ENCODE measurements at regions not wholly inside any gene's neighbourhood (a gene's known extent, or its start where the extent isn't known, plus 50 kb on each side); places are given as distances from the start of the nearest gene placed in this dataset.

GRCh38 chr4:187098429-187098828 lies 374.8 kb upstream of the FAT1 start:
- ChIA-PET CTCF (no interaction called here), POLR2A (no interaction called here)

GRCh38 chr4:187103351-187103750 lies 379.7 kb upstream of the FAT1 start:
- Histone ChIP-seq H3K4me3 (ENCODE audit: low read depth, low read length) (no peak overlapping the region), H3K27ac (ENCODE audit: extremely low read depth, low read depth, low read length) (no peak overlapping the region), H3K36me3 (ENCODE audit: control insufficient read depth in 2 of 2, insufficient read depth in 1 of 2, low read length in 2 of 2) (no peaks in the 10 kb centered on the region), H3K4me1 (ENCODE audit: control insufficient read depth, insufficient read depth, low read length) (no peaks in the 10 kb centered on the region), H3K9me3 (ENCODE audit: control insufficient read depth, insufficient read depth, low read depth, low read length) (no peaks in the 10 kb centered on the region)
- TF ChIP-seq ZNF621 (tag by site-specific recombination; IDR thresholded peaks at IDR 0.05) (no peak), ZEB2 (tag by site-specific recombination; IDR thresholded peaks at IDR 0.05) (no peak), ZNF626 (tag by site-specific recombination; IDR thresholded peaks at IDR 0.05) (no peak), YY2 (tag by site-specific recombination; IDR thresholded peaks at IDR 0.05) (no peak), ZBTB6 (tag by site-specific recombination; IDR thresholded peaks at IDR 0.05) (no peak), PRDM6 (tag by site-specific recombination; IDR thresholded peaks at IDR 0.05) (no peak), ZBTB21 (tag by site-specific recombination; IDR thresholded peaks at IDR 0.05) (no peak), ZNF10 (tag by site-specific recombination; IDR thresholded peaks at IDR 0.05) (no peak), GLIS2 (tag by site-specific recombination; IDR thresholded peaks at IDR 0.05) (no peak), ZNF571 (tag by site-specific recombination; IDR thresholded peaks at IDR 0.05) (no peak), KLF8 (tag by site-specific recombination; IDR thresholded peaks at IDR 0.05) (no peak), KLF10 (tag by site-specific recombination; IDR thresholded peaks at IDR 0.05) (no peak), ZNF518A (tag by site-specific recombination; conservative IDR thresholded peaks at IDR 0.05; ENCODE audit: low read depth) (no peak), ZNF433 (tag by site-specific recombination; IDR thresholded peaks at IDR 0.05; ENCODE audit: low read depth) (no peak)
- CTCF ChIA-PET = interaction anchor here (0.7 kb wide), 1 partner anchor 814 kb away, joined by 3 read pairs; no protein-coding TSS in a partner anchor
- POLR2A ChIA-PET = no interaction called here

More at GRCh38 chr4:187098429-187098828, 374.8 kb upstream of the FAT1 start:
- Histone ChIP-seq H3K4me1 (ENCODE audit: control insufficient read depth, insufficient read depth, low read length) (no peaks in the 10 kb centered on the region), H3K36me3 (ENCODE audit: control insufficient read depth in 2 of 2, insufficient read depth in 1 of 2, low read length in 2 of 2) (no peaks in the 10 kb centered on the region), H3K4me3 (ENCODE audit: low read depth, low read length) (no peak overlapping the region), H3K9me3 (ENCODE audit: control insufficient read depth, insufficient read depth, low read depth, low read length) (no peaks in the 10 kb centered on the region), H3K27ac (ENCODE audit: extremely low read depth, low read depth, low read length) (no peak overlapping the region)
- no peak for TF ChIP-seq ZFP69B (tag by site-specific recombination; IDR thresholded peaks at IDR 0.05)
- no peak for TF ChIP-seq ZSCAN16 (tag by site-specific recombination; IDR thresholded peaks at IDR 0.05)
- TF ChIP-seq ZNF529 (tag by site-specific recombination; IDR thresholded peaks at IDR 0.05; ENCODE audit: insufficient replicate concordance) = no peak
- no peak for TF ChIP-seq TRIM28 (IDR thresholded peaks at IDR 0.05; ENCODE audit: borderline replicate concordance, low read length)
- no peak for TF ChIP-seq ZNF837 (tag by site-specific recombination; IDR thresholded peaks at IDR 0.05)
- TF ChIP-seq SP2 (tag by site-specific recombination; IDR thresholded peaks at IDR 0.05) = no peak
- no peak for TF ChIP-seq YY2 (tag by site-specific recombination; IDR thresholded peaks at IDR 0.05)
- no peak for TF ChIP-seq AEBP2 (tag by site-specific recombination; IDR thresholded peaks at IDR 0.05; ENCODE audit: borderline replicate concordance)

All from HEK293 (cell line).